OCI-M2 (cell line): ENCODE measurements at regions not wholly inside any gene's neighbourhood (a gene's known extent, or its start where the extent isn't known, plus 50 kb on each side); places are given as distances from the start of the nearest gene placed in this dataset.

ENCODE experiments used
- DNase-seq: peaks from one replicate; lab custom pipeline; 2025; ENCODE audit not compliant: unreplicated experiment; lab: John Stamatoyannopoulos, UW

DNA sequence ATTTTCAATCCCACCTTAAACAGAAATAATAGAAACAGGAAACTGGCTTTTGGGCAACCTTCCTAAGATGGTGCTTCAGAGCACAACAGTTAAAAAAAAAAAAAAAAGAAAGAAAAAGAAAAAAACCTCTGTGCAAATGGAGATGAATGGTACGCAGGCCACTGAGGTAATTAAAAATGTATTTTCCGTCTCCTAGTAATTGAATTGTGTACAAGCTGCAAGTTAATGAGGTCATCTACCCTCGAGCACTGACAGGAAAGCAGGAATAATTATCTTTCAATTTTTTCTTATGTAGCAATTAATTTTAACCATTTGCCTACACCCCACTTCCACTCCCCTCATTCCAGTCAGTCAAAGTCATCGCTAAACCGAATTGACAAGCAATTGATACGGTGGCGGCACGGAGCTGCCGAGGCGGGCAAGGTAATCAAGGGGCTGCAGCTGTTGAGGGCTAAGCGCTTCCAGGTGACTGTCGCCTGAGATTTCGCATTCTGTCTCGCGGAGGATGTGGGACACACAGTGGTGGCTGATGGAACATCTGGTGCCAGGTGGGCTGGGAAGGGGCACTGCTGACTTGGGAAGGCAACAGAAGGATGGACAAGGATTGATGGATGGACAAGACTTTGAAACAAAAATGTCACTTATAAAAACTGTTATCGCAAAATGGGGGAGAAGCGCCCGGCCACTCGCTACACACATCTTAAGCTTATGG is 109.4 kb downstream of the RCN1 start:
- no peak for DNase-seq

DNA sequence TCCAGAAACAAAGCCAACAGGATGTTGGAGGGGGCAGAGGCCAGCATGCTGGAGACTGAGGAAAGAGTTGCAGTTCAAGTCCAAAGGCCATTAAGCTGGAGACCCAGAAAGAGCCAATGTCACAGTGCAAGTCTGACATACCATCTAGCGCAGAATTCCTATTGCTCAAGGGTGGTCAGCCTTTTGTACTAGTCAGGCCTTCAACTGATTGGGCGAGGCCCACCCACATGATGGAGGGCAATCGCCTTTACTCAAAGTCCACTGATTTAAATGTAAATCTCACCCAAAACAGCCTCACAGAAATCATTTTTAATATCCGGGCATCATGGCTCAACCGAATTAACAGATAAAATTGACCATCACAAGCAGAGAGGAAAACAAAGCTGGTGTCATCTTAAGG is 113.9 kb downstream of the RCN1 start:
- no peak for DNase-seq

DNA sequence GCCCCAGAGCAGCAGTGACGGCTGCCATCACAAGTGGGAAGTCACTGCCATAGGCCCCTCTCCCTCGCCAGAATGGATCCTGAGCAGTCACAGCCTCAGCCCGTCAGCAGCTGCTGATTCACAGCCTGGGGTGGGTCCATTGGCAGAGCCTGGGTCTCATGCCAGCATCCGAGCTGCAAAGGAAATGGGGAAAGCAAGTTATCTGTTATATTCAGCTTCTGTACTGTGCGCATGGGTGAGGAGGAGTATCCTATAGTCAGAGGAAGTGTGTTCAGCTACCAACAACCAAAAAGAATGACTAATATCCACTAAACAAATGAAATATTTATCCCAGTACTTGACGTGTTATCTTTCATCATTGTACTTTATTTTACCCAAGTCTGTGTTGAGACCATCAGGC is 119.7 kb downstream of the RCN1 start:
- no peak for DNase-seq

DNA sequence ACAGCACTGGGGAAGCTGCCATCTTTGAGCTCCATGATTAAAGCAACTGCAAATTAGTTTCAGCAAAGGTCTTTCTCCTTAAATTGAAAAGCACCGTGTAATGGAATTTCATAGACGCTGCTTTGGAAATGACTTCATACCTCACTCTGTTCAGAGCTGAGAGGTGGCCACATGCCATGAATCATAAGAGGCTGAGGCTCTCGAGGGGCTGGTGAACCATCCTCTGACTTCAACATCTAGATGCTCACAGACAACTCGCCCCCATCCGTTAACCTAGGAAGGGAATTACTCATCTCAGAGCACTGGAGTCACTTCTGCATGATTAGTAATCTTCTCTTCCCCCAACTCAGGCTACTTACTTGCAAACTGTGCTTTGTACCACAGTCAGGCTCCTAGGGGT is 122.3 kb downstream of the RCN1 start:
- DNase-seq = no peak

DNA sequence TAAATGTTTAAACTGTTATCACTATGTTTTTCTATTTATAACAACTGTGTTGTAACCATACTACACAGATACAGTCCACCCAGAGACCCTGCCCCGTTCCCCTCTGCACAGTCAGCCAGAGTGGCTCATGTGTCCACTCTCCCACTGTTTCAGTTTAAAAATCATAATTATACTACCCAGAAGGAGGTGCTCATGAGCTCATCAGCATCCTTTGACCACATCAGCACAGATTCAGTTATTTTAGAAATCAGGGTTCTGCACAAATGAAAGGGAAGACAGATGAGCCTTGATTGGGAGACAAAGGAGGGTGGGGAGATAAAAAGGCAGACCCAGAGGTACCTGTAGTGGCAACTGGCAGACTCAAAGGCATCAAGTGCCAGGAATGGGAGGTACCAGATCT is 124.3 kb downstream of the RCN1 start:
- no peak for DNase-seq

DNA sequence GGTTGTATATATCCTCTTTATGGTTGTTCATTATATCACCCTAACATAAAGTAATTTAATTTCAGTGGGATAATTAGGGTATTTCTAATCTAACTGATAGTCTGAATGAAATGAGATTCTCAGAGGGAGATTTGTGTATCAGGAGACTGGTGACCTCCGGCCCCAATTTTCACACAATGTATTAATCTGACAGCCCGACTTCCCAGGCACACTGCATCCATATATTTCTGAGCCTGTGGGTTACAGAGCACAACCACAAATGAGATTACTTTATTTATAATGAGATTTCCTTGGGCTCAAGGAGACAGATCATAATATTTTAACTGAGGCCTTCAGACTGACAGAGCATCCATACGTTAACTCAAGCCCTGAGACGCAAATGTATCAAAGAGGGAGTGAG is 125.9 kb downstream of the RCN1 start:
- DNase-seq = no peak

DNA sequence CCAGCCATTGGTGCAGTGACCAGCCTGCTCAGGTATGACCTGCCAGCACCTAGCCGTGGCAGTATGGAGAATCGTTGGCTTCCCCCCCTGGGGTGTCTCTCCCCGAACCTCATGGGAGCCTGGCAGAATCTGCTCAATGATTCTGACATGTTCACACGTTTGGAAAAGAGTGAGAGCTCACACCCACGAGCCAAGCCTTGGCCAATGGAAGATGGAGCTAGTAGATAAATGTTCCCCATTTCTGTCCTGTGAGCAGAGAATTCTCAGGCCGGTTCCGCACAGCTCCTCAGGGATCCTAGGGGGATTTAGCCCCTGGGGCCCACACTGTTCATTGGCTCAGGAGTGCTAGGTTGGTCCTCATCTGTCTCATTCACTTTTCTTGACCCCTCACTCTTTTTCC is 128.4 kb downstream of the RCN1 start:
- no peak for DNase-seq

DNA sequence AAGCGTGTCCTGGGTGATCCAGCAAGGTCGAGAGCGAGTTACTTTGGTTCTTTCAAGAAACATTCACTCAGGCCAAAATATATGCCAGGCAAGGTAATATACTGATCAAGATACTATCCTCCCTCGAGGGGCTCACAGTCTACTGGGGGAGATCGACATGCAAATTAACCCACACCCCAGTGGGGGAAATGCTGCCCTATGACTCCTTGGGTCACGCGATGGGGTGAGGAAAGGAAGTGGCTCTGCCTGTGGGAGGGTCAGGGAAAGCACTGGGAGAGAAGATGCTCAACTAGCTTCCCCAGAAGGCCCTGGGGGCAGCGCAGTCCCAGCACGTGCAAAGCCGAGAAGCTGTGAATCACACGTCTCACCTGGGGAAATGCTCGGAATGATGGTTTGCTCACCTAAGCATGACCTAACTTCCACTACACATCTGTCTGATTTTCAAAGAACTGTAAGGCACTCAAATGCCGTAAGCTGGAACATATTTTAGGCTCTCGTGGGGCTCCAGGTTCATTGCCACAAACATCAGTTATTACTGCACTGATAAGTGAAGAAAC is 130.7 kb downstream of the RCN1 start:
- no peak for DNase-seq

DNA sequence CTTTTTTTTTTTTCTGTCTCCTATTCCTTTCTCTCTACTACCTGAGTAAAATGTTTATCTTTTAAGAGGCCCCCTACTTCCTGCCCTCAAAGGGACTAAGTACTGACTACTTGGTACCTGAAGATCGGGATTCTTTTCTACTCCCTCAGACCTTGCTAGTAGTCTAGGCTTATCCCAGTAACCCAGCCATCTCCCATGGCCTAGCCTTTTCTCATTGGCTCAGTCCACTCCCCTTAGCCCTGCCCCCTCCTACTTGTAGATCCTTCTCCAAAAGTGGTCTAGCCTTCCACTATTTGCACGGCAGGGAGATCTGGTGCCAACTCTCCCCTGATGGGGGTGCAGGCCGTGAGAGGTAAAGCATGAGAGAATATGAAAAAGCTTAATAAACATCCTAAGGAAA is 133.7 kb downstream of the RCN1 start:
- no peak for DNase-seq

DNA sequence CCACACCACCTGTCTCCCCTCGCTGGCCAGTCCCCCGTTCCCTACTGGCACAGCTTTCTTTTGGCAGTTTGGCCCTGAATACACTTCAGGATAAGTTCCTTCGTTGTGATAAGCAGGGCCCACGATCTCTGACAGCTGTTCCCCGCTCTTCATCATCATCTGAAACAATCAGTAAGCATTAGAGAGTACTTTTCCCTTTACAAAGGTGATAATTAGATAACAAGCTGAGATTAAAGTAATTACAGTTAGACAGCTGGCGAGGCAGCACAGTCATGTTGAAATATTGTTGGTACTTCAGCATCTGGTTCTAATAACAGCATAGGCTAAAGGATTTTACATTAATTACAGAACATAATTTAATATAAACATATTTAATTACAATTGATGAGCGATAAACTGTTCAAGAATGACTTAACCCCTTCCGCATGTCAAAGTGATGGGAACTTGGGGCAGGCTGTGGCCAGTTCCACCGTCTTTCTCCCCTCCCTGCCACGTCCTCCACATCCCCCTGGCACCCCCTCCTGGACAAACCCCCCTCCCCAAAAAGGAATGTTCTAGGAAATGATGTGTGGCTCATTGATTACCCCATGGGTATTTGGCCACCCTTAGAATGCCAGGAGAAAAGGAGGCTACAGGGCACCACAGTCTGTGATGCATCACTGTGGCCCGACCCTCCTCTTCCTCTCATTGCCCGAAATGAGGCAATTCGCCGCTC is 134.9 kb downstream of the RCN1 start:
- no peak for DNase-seq

DNA sequence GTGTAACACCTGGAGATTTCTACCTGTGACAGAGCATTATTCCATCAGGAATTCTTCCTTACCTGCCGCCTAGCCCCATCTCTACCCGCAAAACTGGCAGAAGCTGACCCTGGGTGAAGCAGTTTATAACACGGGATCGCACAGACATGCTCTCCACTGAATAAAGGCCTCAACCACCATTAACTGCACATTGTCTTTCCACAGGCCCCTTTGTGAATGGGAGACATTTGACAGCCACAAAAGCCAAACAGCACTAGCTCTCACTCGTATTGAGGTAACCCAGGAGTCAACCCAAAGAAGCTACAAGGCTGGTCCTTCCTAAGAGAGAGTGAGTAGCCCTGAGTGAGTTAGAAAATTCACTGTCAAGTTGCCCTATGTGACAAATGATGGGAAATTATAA is 135.6 kb downstream of the RCN1 start:
- no peak for DNase-seq

DNA sequence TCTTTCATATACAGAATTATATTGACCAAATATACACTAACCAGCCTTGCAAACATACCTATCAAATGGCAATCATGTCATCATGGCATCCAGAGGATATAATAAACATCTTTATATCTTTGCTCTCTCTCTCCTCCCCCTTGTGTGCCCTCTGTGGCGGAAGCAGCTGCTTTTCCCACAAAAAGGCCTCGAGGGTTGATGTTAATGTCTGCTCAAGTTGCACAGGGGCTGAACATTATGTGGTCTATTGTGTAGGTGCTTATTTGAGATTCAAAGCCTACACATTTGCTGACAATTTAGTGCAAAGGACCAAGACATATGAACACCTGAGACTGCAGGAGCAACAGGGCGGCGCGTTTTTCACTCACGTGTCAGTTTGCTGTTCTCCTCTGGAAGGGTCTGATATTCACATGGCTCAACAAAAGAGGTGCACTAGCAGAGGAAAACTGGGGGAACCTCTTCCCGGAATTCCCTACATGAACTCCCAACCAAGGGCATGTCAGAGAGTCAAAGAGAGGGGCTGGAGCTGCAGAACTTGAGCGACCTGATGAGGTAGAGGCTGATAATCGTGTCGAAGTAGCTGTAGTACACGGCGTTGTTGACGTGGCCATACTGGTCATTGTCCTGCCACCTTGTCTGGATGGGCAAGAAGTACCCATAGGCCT is 138.8 kb downstream of the RCN1 start:
- no peak for DNase-seq

DNA sequence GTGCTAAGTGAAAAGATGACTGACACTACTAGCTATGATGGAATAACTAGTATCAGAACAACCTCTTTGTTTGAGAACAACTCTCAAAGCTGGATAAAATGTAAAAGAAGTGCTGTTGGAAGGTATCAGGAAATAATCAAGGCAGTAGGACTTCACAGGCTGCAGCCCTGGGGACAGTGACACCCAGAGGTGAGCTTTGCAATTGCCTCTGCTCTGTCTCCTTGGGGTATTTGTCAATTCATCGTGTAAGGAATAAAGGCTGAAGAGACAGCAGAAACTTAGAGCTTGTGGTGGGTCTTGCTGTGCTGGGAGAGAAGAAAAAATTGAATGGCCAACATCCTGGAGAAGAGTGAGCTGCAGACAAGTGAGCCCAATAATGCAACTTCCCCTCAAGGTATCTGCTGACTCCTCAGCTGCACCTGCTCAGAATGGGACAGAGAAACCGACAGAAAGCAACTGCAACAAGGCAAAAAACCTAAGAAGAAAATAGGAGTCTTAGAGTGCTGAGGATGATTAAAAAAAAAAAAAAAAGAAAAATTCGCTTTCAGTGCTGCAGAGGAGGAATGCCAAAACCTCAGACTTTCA is 141.1 kb downstream of the RCN1 start:
- DNase-seq = no peak

DNA sequence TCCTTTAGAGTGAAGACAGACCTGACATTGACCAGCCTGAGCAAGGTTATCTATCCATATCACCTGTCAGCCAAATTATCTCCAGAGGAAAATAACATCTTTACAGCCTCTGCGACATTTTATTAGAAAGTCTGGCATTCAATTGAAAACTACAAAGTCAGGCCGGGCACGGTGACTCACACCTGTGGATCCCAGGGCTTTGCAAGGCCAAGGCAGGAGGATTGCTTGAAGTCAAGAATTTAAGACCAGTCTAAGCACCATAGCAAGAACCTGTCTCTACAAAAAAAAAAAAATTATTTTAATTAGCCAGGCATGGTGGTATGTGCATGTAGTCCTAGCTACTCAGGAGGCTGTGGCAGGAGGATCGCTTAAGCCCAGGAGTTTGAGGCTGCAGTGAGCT is 141.6 kb downstream of the RCN1 start:
- no peak for DNase-seq

DNA sequence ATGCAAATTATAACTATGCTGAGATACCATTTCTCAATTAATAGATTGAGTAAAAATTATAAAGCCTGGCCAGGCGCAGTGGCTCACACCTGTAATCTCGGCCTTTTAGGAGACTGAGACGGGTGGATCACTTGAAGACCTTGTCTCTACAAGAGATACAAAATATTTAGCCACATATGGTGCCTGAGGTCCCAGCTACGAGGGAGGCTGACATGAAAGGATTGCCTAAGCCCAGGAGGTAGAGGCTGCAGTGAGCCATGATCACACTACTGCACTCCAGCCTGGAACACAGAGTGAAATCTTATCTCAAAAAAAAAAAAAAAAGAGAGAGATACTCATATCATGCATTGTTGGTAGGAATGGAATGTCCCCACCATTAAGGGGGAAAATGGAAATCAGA is 142.4 kb downstream of the RCN1 start:
- no peak for DNase-seq

DNA sequence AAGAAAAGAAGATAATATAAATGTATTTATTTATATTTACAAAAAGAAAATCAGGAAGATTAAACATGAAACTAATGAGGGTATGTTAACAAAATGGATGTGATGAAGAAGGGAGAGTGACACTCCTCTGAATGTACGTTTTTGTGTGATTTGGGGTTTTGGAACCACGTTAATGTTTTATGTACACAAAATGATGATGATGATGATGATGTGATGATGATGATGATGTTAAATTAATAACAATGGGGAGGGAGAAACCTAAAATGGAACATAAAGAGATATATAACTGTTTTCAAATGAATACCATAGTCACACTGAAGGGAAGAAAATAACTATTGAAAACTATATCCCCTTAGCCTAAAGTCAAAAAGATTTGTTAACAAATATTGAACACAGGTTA is 143.1 kb downstream of the RCN1 start:
- DNase-seq = no peak

DNA sequence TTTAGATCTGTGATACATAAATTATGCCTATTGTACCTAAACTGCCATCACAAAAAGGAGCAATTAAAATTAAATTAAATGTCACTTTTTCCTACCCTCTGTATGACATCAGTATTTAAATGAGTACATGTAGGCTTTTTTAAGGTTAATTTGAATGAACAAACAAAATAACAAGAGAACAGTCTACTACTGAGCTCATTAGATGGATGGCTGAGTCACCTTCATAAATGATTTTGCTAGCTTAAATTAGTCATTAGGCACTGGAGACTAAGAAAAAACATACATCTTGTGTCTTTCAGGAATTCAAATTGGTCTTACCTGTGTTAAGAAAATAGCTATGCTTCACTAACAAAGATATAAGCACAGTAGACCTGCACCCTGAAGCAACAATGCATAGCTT is 153.6 kb downstream of the RCN1 start:
- no peak for DNase-seq

DNA sequence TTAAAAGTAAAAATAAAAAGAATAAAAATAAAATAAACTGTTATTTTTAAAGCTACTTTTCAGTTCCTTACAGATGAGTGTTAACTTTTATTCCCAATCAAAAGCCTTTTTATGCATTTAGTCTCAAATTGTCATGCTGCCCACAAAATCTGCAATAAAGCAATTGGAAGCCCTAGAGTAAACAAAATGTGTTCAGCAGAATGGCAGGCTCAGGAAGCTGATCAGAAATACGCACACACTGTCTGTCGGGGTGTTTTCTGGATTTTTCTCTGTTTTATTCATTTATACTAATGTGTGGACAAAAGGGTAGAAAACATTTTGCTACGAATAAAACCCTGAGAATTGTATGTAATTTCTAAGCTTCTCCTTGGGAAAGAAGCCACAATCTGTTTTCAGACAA is 162.8 kb downstream of the RCN1 start:
- DNase-seq = no peak

DNA sequence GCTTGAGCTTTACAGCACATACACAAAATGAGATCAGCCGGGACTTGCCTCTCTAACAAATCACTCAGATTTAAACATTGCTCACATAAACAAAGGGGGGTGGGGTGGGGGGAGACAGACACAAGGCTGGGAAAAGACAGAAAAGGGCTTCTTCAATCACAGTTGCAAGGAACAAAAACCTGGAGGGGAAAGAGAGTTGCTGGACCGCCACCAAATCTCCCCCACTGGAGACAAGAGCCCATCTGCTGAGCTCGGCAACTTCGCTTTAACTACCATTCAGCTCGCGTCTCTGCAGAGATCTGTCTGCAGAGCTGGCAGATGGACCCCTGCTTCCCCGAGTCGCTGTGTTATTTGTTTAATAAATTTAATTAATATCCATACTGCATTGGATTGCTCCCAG is 165.0 kb downstream of the RCN1 start:
- no peak for DNase-seq

DNA sequence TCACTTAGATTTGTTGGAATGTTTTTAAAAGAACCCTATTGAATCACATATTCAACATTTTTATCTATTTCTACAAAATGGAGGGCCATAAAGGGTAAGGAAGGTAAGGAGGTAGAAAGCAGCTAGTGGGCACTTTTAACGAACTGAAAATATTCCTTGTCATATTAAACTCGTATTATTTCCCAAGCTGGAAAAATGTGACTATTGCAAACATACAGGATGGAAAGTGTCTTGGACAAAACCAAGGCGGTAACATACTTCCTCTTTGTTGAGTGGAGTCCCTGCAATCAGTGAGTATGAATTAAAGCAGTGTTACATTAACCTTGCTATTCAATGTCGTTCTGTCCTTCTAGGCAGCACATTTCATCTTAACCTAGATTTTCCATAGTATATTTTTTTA is 165.6 kb downstream of the RCN1 start:
- no peak for DNase-seq

DNA sequence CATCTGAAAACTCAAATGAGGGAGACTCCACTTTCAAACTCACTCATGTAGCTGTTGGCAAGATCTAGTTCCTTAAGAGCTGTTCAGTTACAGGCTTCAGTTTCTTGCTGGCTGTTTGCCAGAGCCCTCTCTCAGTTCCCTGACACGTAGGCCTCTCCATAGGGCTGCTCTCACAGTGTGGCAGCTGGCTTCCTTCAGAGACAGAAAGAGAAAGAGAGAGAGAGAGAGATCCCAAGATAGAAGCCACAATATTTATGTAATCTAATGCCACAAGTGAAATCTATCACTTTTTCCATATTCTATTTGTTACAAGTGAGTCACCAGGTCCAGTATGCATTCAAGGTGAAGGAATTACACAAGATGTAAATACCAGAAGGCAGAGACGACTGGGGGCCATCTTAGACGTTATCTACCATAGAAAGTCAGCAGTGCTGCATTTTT is 168.8 kb downstream of the RCN1 start:
- no peak for DNase-seq

DNA sequence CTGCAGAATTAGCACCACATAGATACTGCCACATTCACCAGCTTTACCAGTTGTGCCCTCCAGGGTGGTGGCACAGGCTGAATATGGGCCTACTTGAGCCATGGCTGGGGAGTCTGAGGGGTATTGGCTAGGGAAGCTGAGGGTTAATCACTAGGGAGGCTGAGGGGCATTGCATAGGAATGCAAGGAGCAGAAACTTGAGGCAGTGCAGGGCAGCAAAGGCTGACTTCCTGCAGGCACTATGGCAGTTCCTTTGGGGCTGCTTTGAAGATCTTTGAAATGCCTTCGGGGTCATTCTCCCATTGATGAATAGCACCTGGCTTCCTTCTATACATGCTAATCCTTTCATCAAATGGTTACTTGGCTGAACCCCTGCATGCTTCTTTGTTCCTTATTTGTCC is 171.5 kb downstream of the RCN1 start:
- no peak for DNase-seq
